Uterus (tissue), 3 donors: ENCODE measurements at regions not wholly inside any gene's neighbourhood (a gene's known extent, or its start where the extent isn't known, plus 50 kb on each side); places are given as distances from the start of the nearest gene placed in this dataset.

Source experiments
- DNase-seq, 2 donors: peaks; one replicate each; pipeline ENCODE4 v3.0.0-alpha.2; 2019 to 2020
- H3K27ac ChIP-seq, 2 donors: fragments of 200-600 bp; sonication (generic); 1 replicate in 1 of 2; 2 replicates in 1 of 2; pipeline ENCODE4 v1.5.1; 2016 to 2018
- H3K27me3 ChIP-seq, 2 donors: fragments of 200-600 bp; sonication (generic); one replicate each; pipeline ENCODE4 v1.5.1; 2018 to 2019; ENCODE audit warnings: control low read depth in 1 of 2
- H3K36me3 ChIP-seq, 2 donors: fragments of 200-600 bp; sonication (generic); one replicate each; pipeline ENCODE4 v1.5.1; 2019; ENCODE audit warnings: control low read depth in 1 of 2
- H3K4me1 ChIP-seq, 2 donors: fragments of 200-600 bp; sonication (generic); one replicate each; pipeline ENCODE4 v1.5.1; 2018 to 2019; ENCODE audit warnings: control low read depth in 1 of 2
- H3K4me3 ChIP-seq, 2 donors: fragments of 200-600 bp; sonication (generic); 1 replicate in 1 of 2; 2 replicates in 1 of 2; pipeline ENCODE4 v1.5.1; 2018 to 2019; ENCODE audit warnings: mild to moderate bottlenecking in 1 of 2
- H3K9me3 ChIP-seq, 2 donors: fragments of 200-600 bp; sonication (generic); one replicate each; pipeline ENCODE4 v1.5.1; 2019; ENCODE audit warnings: control low read depth in 1 of 2
- POLR2A ChIP-seq, 2 donors: fragments of 450-650 bp; IDR thresholded peaks; one replicate each; pipeline ENCODE4 v1.6.1; 2016; ENCODE audit warnings: antibody characterized with exemption in 2 of 2, mild to moderate bottlenecking in 1 of 2, moderate library complexity in 1 of 2
- intact Hi-C: fragments of 100-400 bp; cut with DNase I; formaldehyde crosslinking; loops from one replicate; pipeline ENCODE4 v1.15.1; 2023; ENCODE audit warnings: low total_unique reads
- TF ChIP-seq, protein P1 (sequence below), 4 experiments: fragments of 200-600 bp in 2 of 4; fragments of 450-650 bp in 2 of 4; sonication (generic) in 2 of 4; IDR thresholded peaks; one replicate each; pipeline ENCODE4 v1.5.1; 2016 to 2019; ENCODE audit warnings: antibody characterized with exemption in 4 of 4, mild to moderate bottlenecking in 2 of 4, moderate library complexity in 1 of 4
- donor health status: DM: yes; HTN: yes; CAD: no.

- Histone ChIP-seq H3K4me1 (no peaks in the 10 kb centered on the region), H3K36me3 (no peaks in the 10 kb centered on the region), H3K9me3 (no peaks in the 10 kb centered on the region), H3K4me3 (no peak overlapping the region), H3K27me3 (no peaks in the 10 kb centered on the region), H3K27ac (no peak overlapping the region)
- TF ChIP-seq POLR2A (IDR thresholded peaks at IDR 0.05): no peak
- TF ChIP-seq, protein P1, sequence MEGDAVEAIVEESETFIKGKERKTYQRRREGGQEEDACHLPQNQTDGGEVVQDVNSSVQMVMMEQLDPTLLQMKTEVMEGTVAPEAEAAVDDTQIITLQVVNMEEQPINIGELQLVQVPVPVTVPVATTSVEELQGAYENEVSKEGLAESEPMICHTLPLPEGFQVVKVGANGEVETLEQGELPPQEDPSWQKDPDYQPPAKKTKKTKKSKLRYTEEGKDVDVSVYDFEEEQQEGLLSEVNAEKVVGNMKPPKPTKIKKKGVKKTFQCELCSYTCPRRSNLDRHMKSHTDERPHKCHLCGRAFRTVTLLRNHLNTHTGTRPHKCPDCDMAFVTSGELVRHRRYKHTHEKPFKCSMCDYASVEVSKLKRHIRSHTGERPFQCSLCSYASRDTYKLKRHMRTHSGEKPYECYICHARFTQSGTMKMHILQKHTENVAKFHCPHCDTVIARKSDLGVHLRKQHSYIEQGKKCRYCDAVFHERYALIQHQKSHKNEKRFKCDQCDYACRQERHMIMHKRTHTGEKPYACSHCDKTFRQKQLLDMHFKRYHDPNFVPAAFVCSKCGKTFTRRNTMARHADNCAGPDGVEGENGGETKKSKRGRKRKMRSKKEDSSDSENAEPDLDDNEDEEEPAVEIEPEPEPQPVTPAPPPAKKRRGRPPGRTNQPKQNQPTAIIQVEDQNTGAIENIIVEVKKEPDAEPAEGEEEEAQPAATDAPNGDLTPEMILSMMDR (IDR thresholded peaks at IDR 0.05): no peak
- no peak for DNase-seq
- intact Hi-C loops: no loop called here
These were observed 232.8 kb downstream of the GJA1 start for GRCh38 chr6:121668259-121668658.

GRCh38 chr6:121670511-121670910 lies 235.1 kb downstream of the GJA1 start:
- H3K4me3 ChIP-seq: no peak overlapping the region
- intact Hi-C loops: no loop called here
- H3K36me3 ChIP-seq: no peaks in the 10 kb centered on the region
- no peak overlapping the region for H3K27ac ChIP-seq
- no peaks in the 10 kb centered on the region for H3K9me3 ChIP-seq
- H3K27me3 ChIP-seq: no peaks in the 10 kb centered on the region
- H3K4me1 ChIP-seq: no peaks in the 10 kb centered on the region
- TF ChIP-seq, protein P1 (IDR thresholded peaks at IDR 0.05): no peak
- no peak for TF ChIP-seq POLR2A (IDR thresholded peaks at IDR 0.05)
- no peak for DNase-seq

- H3K9me3 ChIP-seq: no peaks in the 10 kb centered on the region
- no peaks in the 10 kb centered on the region for H3K36me3 ChIP-seq
- H3K27me3 ChIP-seq: no peaks in the 10 kb centered on the region
- H3K4me3 ChIP-seq: no peak overlapping the region
- no peak overlapping the region for H3K27ac ChIP-seq
- DNase-seq: no peak
- H3K4me1 ChIP-seq: no peaks in the 10 kb centered on the region
- intact Hi-C loops: no loop called here
- TF ChIP-seq POLR2A (IDR thresholded peaks at IDR 0.05): no peak
- TF ChIP-seq, protein P1 (IDR thresholded peaks at IDR 0.05): no peak
These were observed 242.1 kb downstream of the GJA1 start for GRCh38 chr6:121677571-121677970.

- H3K9me3 ChIP-seq: no peaks in the 10 kb centered on the region
- H3K4me1 ChIP-seq: no peaks in the 10 kb centered on the region
- no peak overlapping the region for H3K4me3 ChIP-seq
- DNase-seq: no peak
- no peaks in the 10 kb centered on the region for H3K36me3 ChIP-seq
- H3K27ac ChIP-seq: no peak overlapping the region
- TF ChIP-seq, protein P1 (IDR thresholded peaks at IDR 0.05): no peak
- no peak for TF ChIP-seq POLR2A (IDR thresholded peaks at IDR 0.05)
- no peaks in the 10 kb centered on the region for H3K27me3 ChIP-seq
- intact Hi-C loops: no loop called here
These were observed 242.8 kb downstream of the GJA1 start for GRCh38 chr6:121678245-121678644.

DNA sequence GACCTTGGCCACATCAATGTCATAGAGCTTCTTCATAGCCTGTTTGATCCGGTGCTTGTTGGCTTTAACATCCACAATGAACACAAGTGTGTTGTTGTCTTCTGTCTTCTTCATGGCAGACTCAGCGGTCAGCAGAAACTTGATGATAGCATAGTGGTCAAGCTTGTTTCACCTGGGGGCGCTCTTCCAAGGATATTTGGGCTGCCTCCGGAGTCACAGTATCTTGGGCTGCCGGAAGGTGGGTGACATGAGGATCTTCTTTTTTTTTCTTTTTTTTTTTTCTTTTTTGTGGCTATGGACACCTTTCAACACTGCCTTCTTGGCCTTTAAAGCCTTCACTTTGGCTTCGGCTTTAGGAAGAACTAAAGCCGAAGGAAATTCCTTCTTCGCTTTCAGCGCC lies 244.6 kb downstream of the GJA1 start:
- Histone ChIP-seq H3K27ac (no peak overlapping the region), H3K27me3 (no peaks in the 10 kb centered on the region), H3K4me3 (no peak overlapping the region), H3K4me1 (no peaks in the 10 kb centered on the region), H3K9me3 (no peaks in the 10 kb centered on the region), H3K36me3 (no peaks in the 10 kb centered on the region)
- no peak for TF ChIP-seq POLR2A (IDR thresholded peaks at IDR 0.05)
- TF ChIP-seq, protein P1 (IDR thresholded peaks at IDR 0.05): no peak
- DNase-seq: no peak
- intact Hi-C loops: no loop called here
